CD8-positive, alpha-beta memory T cell (primary cell): ENCODE measurements at regions not wholly inside any gene's neighbourhood (a gene's known extent, or its start where the extent isn't known, plus 50 kb on each side); places are given as distances from the start of the nearest gene placed in this dataset.
"Not testable (repeated sequence)": the region's sequence is repeated elsewhere in the genome, so short reads cannot be mapped to it uniquely, and the experiment has no call there.

Source experiments
- CTCF ChIA-PET: fragments of 350-600 bp; sonication (Branson Sonifier 250); formaldehyde crosslinking; loops from one replicate; lab custom pipeline; 2021; ENCODE audit warnings: antibody characterized with exemption; lab: Charles Lee
- POLR2A ChIA-PET: fragments of 350-600 bp; sonication (Branson Sonifier 250); formaldehyde crosslinking; loops from one replicate; lab custom pipeline; 2021; ENCODE audit warnings: antibody characterized with exemption; lab: Charles Lee
- DNase-seq, 5 donors: peaks; one replicate each; pipeline versions ENCODE4 v3.0.0 to v3.0.0-alpha.2; 2020 to 2022; ENCODE audit warnings: mixed read lengths in 1 of 5
- H3K27ac ChIP-seq: one replicate; pipeline ENCODE4 v1.7.0; 2013; ENCODE audit warnings: low read depth, mild to moderate bottlenecking, low read length, moderate library complexity
- H3K27me3 ChIP-seq: 2 replicates; pipeline ENCODE4 v1.7.0; 2013; ENCODE audit warnings: low read length, mild to moderate bottlenecking; ENCODE audit not compliant: insufficient read depth, poor library complexity, severe bottlenecking
- H3K36me3 ChIP-seq: 2 replicates; pipeline ENCODE4 v1.7.0; 2013; ENCODE audit warnings: mild to moderate bottlenecking, low read length, moderate library complexity; ENCODE audit not compliant: insufficient read depth
- H3K4me1 ChIP-seq: 2 replicates; pipeline ENCODE4 v1.7.0; 2013; ENCODE audit warnings: mild to moderate bottlenecking, low read length, moderate library complexity; ENCODE audit not compliant: insufficient read depth
- H3K4me3 ChIP-seq: 2 replicates; pipeline ENCODE4 v1.7.0; 2013; ENCODE audit warnings: mild to moderate bottlenecking, low read length
- H3K9me3 ChIP-seq: 2 replicates; pipeline ENCODE4 v1.7.0; 2013; ENCODE audit warnings: mild to moderate bottlenecking, low read length
- H3K27ac Mint-ChIP-seq, 8 donors: one replicate each; pipeline ENCODE4 v1.8.0; 2020 to 2021; ENCODE audit warnings: mixed read lengths in 8 of 8, mild to moderate bottlenecking in 6 of 8, inconsistent platforms in 3 of 8, moderate library complexity in 3 of 8
- H3K27me3 Mint-ChIP-seq, 2 donors: one replicate each; pipeline ENCODE4 v1.8.0; 2020 to 2021; ENCODE audit warnings: mixed read lengths in 2 of 2, mild to moderate bottlenecking in 1 of 2, moderate library complexity in 1 of 2
- H3K36me3 Mint-ChIP-seq, 3 donors: one replicate each; pipeline ENCODE4 v1.8.0; 2020 to 2021; ENCODE audit warnings: mixed read lengths in 3 of 3, inconsistent platforms in 1 of 3, mild to moderate bottlenecking in 1 of 3
- H3K4me1 Mint-ChIP-seq, 3 donors: one replicate each; pipeline ENCODE4 v1.8.0; 2020 to 2021; ENCODE audit warnings: mixed read lengths in 3 of 3, inconsistent platforms in 1 of 3, mild to moderate bottlenecking in 1 of 3
- H3K4me3 Mint-ChIP-seq, 7 donors: one replicate each; pipeline ENCODE4 v1.8.0; 2020 to 2021; ENCODE audit warnings: mixed read lengths in 7 of 7, mild to moderate bottlenecking in 6 of 7, moderate library complexity in 4 of 7, inconsistent platforms in 2 of 7
- H3K9me3 Mint-ChIP-seq, 5 donors: one replicate each; pipeline ENCODE4 v1.8.0; 2020 to 2022; ENCODE audit warnings: mixed read lengths in 5 of 5, mild to moderate bottlenecking in 3 of 5, moderate library complexity in 2 of 5, inconsistent platforms in 1 of 5

- Histone ChIP-seq H3K9me3 (no peaks in the 10 kb centered on the region), H3K4me3 (no peak overlapping the region), H3K36me3 (no peaks in the 10 kb centered on the region), H3K27me3 (no peaks in the 10 kb centered on the region), H3K27ac (no peak overlapping the region), H3K4me1 (no peaks in the 10 kb centered on the region)
- H3K4me1 Mint-ChIP-seq: no peaks in the 10 kb centered on the region
- peaks cover 0 to 3% (median 0%) of the 10 kb centered on the region in 5 donors for H3K9me3 Mint-ChIP-seq
- no peak overlapping the region for H3K4me3 Mint-ChIP-seq
- peaks cover 0 to 3% (median 0%) of the 10 kb centered on the region in 3 donors for H3K36me3 Mint-ChIP-seq
- DNase-seq: no peak
- ChIA-PET CTCF (no interaction called here), POLR2A (no interaction called here)
- no peak overlapping the region for H3K27ac Mint-ChIP-seq
- H3K27me3 Mint-ChIP-seq: peaks cover 0 to 8% of the 10 kb centered on the region in 2 donors
Measured at GRCh38 chr20:52064931-52065330, 126.6 kb downstream of the ZFP64 start.

DNA sequence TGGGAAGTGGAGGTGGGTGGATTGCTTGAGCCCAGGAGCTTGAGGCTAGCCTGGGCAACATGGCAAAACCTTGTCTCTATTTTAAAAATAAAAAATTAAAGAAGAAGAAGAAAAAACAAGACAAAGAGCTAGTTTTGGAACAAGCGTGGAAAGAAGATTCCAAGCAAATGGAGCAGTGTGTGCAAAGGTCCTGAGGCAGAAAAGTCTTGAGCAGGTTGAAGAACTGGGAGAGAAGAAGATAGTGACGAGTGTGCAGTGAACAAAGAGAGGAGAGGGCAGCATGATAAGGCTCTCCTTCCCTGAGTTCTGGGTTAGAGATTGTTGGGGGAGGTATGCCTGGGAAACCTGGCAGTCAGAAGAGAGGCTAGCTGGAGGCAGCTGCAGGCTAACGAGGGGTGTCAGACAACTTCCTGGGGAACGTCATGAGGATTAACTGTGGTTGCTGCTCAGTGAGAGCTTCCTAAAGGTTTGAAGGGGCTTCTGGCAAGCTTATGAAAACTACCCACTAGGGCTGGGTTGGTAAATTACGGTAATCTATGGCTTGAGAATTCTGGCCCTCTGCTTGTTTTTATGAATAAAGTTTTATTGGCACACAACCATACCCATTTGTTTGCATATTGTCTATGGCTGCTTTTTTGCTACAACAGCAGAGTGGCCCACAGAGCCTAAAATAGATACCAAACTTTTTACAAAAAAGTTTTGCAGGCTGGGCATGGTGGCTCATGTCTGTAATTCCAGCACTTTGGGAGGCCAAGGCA lies 128.9 kb downstream of the ZFP64 start:
- no peak overlapping the region for H3K27ac ChIP-seq
- Mint-ChIP-seq H3K4me1 (no peaks in the 10 kb centered on the region), H3K27ac (no peak overlapping the region), H3K27me3 (peaks cover 0 to 8% of the 10 kb centered on the region in 2 donors), H3K9me3 (peaks cover 0 to 8% (median 4%) of the 10 kb centered on the region in 5 donors), H3K4me3 (no peak overlapping the region), H3K36me3 (peaks cover 2 to 7% (median 2%) of the 10 kb centered on the region in 3 donors)
- CTCF ChIA-PET: no interaction called here
- no peak overlapping the region for H3K4me3 ChIP-seq
- H3K36me3 ChIP-seq: no peaks in the 10 kb centered on the region
- no peak for DNase-seq
- POLR2A ChIA-PET: no interaction called here
- no peaks in the 10 kb centered on the region for H3K27me3 ChIP-seq
- H3K9me3 ChIP-seq: no peaks in the 10 kb centered on the region
- no peaks in the 10 kb centered on the region for H3K4me1 ChIP-seq

GRCh38 chr20:52060794-52061714 lies 130.5 kb downstream of the ZFP64 start:
- Histone ChIP-seq H3K9me3 (peaks cover 10% of the 10 kb centered on the region), H3K4me3 (no peak overlapping the region), H3K36me3 (no peaks in the 10 kb centered on the region), H3K4me1 (no peaks in the 10 kb centered on the region), H3K27ac (no peak overlapping the region), H3K27me3 (no peaks in the 10 kb centered on the region)
- peaks cover 8 to 16% (median 10%) of the 10 kb centered on the region in 3 donors for H3K36me3 Mint-ChIP-seq
- H3K4me3 Mint-ChIP-seq: no peak overlapping the region
- ChIA-PET CTCF (interaction anchor here (0.8 kb wide), 1 partner anchor 13 kb away, joined by 3 read pairs; no protein-coding TSS in a partner anchor), POLR2A (no interaction called here)
- H3K27me3 Mint-ChIP-seq: peaks cover 0 to 8% of the 10 kb centered on the region in 2 donors
- H3K9me3 Mint-ChIP-seq: peaks cover 10 to 17% (median 16%) of the 10 kb centered on the region in 5 donors
- DNase-seq: no peak
- H3K4me1 Mint-ChIP-seq: no peaks in the 10 kb centered on the region
- no peak overlapping the region for H3K27ac Mint-ChIP-seq

DNA sequence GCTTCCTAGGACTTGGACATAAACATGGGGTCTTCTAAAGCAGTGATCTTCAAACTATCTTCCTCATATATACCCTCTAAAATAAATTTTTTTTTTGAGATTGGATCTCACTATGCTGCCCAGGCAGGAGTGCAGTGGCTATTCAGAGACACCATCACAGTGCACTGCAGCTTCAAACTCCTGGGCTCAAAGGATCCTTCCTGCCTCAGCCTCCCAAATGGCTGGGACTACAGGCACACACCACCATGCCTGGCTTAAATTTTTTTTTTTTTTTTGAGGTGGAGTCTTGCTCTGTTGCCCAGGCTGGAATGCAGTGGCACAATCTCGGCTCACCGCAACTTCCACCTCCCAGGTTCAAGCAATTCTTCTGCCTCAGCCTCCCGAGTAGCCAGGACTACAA lies 134.4 kb downstream of the ZFP64 start:
- H3K27me3 ChIP-seq, DNase-seq, H3K4me1 ChIP-seq, H3K4me3 ChIP-seq, CTCF ChIA-PET, H3K4me3 Mint-ChIP-seq, H3K27me3 Mint-ChIP-seq, H3K36me3 ChIP-seq, POLR2A ChIA-PET, H3K27ac ChIP-seq: not testable (repeated sequence)
- peaks cover 13% of the 10 kb centered on the region for H3K9me3 ChIP-seq
- Mint-ChIP-seq H3K36me3 (peaks cover 10 to 17% (median 11%) of the 10 kb centered on the region in 3 donors), H3K4me1 (peaks cover 5 to 18% (median 15%) of the 10 kb centered on the region in 3 donors), H3K27ac (peak overlapping the region in 1 of 8 donors; percentile 50), H3K9me3 (peaks cover 11 to 20% (median 18%) of the 10 kb centered on the region in 5 donors)

GRCh38 chr20:52056203-52057062 lies 135.1 kb downstream of the ZFP64 start:
- Mint-ChIP-seq H3K4me1 (peaks cover 5 to 18% (median 15%) of the 10 kb centered on the region in 3 donors), H3K27me3 (no peaks in the 10 kb centered on the region), H3K27ac (peak overlapping the region in 1 of 8 donors; percentile 12), H3K4me3 (no peak overlapping the region), H3K9me3 (peaks cover 11 to 20% (median 18%) of the 10 kb centered on the region in 5 donors), H3K36me3 (peaks cover 10 to 17% (median 11%) of the 10 kb centered on the region in 3 donors)
- ChIA-PET POLR2A (no interaction called here), CTCF (no interaction called here)
- no peak for DNase-seq
- Histone ChIP-seq H3K9me3 (peaks cover 13% of the 10 kb centered on the region), H3K4me3 (no peak overlapping the region), H3K27ac (no peak overlapping the region), H3K36me3 (no peaks in the 10 kb centered on the region), H3K27me3 (no peaks in the 10 kb centered on the region), H3K4me1 (no peaks in the 10 kb centered on the region)

GRCh38 chr20:52054123-52054522 lies 137.5 kb downstream of the ZFP64 start:
- peaks cover 0 to 1% of the 10 kb centered on the region in 2 donors for H3K27me3 Mint-ChIP-seq
- peaks cover 10 to 17% (median 11%) of the 10 kb centered on the region in 3 donors for H3K36me3 Mint-ChIP-seq
- CTCF ChIA-PET: no interaction called here
- peak in 3 of 5 donors; percentile 25 to 70 (median 27) for DNase-seq
- Histone ChIP-seq H3K36me3 (no peaks in the 10 kb centered on the region), H3K9me3 (peaks cover 13% of the 10 kb centered on the region), H3K4me1 (no peaks in the 10 kb centered on the region), H3K4me3 (no peak overlapping the region), H3K27ac (no peak overlapping the region), H3K27me3 (no peaks in the 10 kb centered on the region)
- peaks cover 11 to 20% (median 18%) of the 10 kb centered on the region in 5 donors for H3K9me3 Mint-ChIP-seq
- POLR2A ChIA-PET: no interaction called here
- peak overlapping the region in 6 of 8 donors; percentile 12 to 70 (median 44) for H3K27ac Mint-ChIP-seq
- H3K4me1 Mint-ChIP-seq: peaks cover 6 to 18% (median 16%) of the 10 kb centered on the region in 3 donors
- H3K4me3 Mint-ChIP-seq: peak overlapping the region in 3 of 7 donors; percentile 8 to 41 (median 29)

GRCh38 chr20:52049001-52049731 lies 142.4 kb downstream of the ZFP64 start:
- peaks cover 0 to 2% (median 0%) of the 10 kb centered on the region in 3 donors for H3K36me3 Mint-ChIP-seq
- H3K4me1 ChIP-seq: peaks cover 12% of the 10 kb centered on the region
- H3K36me3 ChIP-seq: no peaks in the 10 kb centered on the region
- CTCF ChIA-PET: interaction anchor here (1.0 kb wide), 1 partner anchor 11 kb away, joined by 3 read pairs; no protein-coding TSS in a partner anchor
- no peaks in the 10 kb centered on the region for H3K9me3 Mint-ChIP-seq
- no peaks in the 10 kb centered on the region for H3K9me3 ChIP-seq
- peaks cover 0 to 1% of the 10 kb centered on the region in 2 donors for H3K27me3 Mint-ChIP-seq
- no peak overlapping the region for H3K4me3 ChIP-seq
- no peak for DNase-seq
- POLR2A ChIA-PET: no interaction called here
- H3K27ac Mint-ChIP-seq: peak overlapping the region in 2 of 8 donors; percentile 12 to 41
- no peak overlapping the region for H3K4me3 Mint-ChIP-seq
- H3K27me3 ChIP-seq: no peaks in the 10 kb centered on the region
- peaks cover 24 to 28% (median 28%) of the 10 kb centered on the region in 3 donors for H3K4me1 Mint-ChIP-seq
- H3K27ac ChIP-seq: no peak overlapping the region
